ENCODE measurements at regions not wholly inside any gene's neighbourhood (a gene's known extent, or its start where the extent isn't known, plus 50 kb on each side); places are given as distances from the start of the nearest gene placed in this dataset.

- no peak overlapping the region for H3K4me3 ChIP-seq
- no peaks in the 10 kb centered on the region for H3F3A ChIP-seq (ENCODE audit: insufficient read depth, low read depth)
- H3K27ac ChIP-seq: no peak overlapping the region
- no peak overlapping the region for H3K4me2 ChIP-seq
- BruUV-seq (replicated peaks): no TSS peak
- intact Hi-C loops (cut with micrococcal nuclease; ENCODE audit: unreplicated experiment): loop anchor here (10.0 kb wide), 1 partner anchor 448 kb away; no protein-coding TSS in a partner anchor
- DNase-seq: no peak
- no peak overlapping the region for H2AFZ ChIP-seq
- CTCF ChIA-PET: no interaction called here
- TF ChIP-seq EZH2 (IDR thresholded peaks at IDR 0.05; ENCODE audit: low read depth) (no peak), CTCF (conservative IDR thresholded peaks at IDR 0.05) (no peak)
- no peaks in the 10 kb centered on the region; the same call in 1 of the 2 replicates for H3K4me1 ChIP-seq (replicated peaks; ENCODE audit: insufficient read depth)
- no peaks in the 10 kb centered on the region for H4K20me1 ChIP-seq (ENCODE audit: insufficient read depth)
- peaks cover 73% of the 10 kb centered on the region for H3K27me3 ChIP-seq (ENCODE audit: insufficient read depth, low read depth)
- POLR2A ChIA-PET (ENCODE audit: unreplicated experiment): interaction anchor here (0.5 to 0.6 kb wide), 2 partner anchors 63 to 307 kb away, joined by 4 read pairs; no protein-coding TSS in a partner anchor
- H3K36me3 ChIP-seq (ENCODE audit: low read depth): no peaks in the 10 kb centered on the region
- no peaks in the 10 kb centered on the region for H3K79me2 ChIP-seq (ENCODE audit: low read depth)
- no peaks in the 10 kb centered on the region for H3K9me2 ChIP-seq (ENCODE audit: insufficient read depth)
- no peaks in the 10 kb centered on the region for H3K9me3 ChIP-seq (ENCODE audit: insufficient read depth, low read depth)
Observed at GRCh38 chr7:55276572-55277295, 88.4 kb upstream of the LANCL2 start.

- TF ChIP-seq CTCF (conservative IDR thresholded peaks at IDR 0.05): no peak
- TF ChIP-seq EZH2 (IDR thresholded peaks at IDR 0.05; ENCODE audit: low read depth): no peak
- no peaks in the 10 kb centered on the region for H3K9me3 ChIP-seq (ENCODE audit: insufficient read depth, low read depth)
- H3K4me3 ChIP-seq: no peak overlapping the region
- no peak for DNase-seq
- no peak overlapping the region for H3K27ac ChIP-seq
- CTCF ChIA-PET: interaction anchor here (0.7 to 1.4 kb wide), 2 partner anchors 190 to 504 kb away, joined by 3 read pairs; no protein-coding TSS in a partner anchor
- intact Hi-C loops (cut with micrococcal nuclease; ENCODE audit: unreplicated experiment): loop anchor here (10.0 kb wide), 1 partner anchor 447 kb away; no protein-coding TSS in a partner anchor
- no peaks in the 10 kb centered on the region for H3K9me2 ChIP-seq (ENCODE audit: insufficient read depth)
- BruUV-seq (replicated peaks): no TSS peak
- H4K20me1 ChIP-seq (ENCODE audit: insufficient read depth): no peaks in the 10 kb centered on the region
- peaks cover 62% of the 10 kb centered on the region for H3K27me3 ChIP-seq (ENCODE audit: insufficient read depth, low read depth)
- H3K4me2 ChIP-seq: no peak overlapping the region
- no peak overlapping the region for H2AFZ ChIP-seq
- H3K36me3 ChIP-seq (ENCODE audit: low read depth): no peaks in the 10 kb centered on the region
- POLR2A ChIA-PET (ENCODE audit: unreplicated experiment): no interaction called here
- no peaks in the 10 kb centered on the region for H3F3A ChIP-seq (ENCODE audit: insufficient read depth, low read depth)
- H3K79me2 ChIP-seq (ENCODE audit: low read depth): no peaks in the 10 kb centered on the region
- no peaks in the 10 kb centered on the region for H3K4me1 ChIP-seq (replicated peaks; ENCODE audit: insufficient read depth)
Observed at GRCh38 chr7:55277916-55278315, 87.2 kb upstream of the LANCL2 start.

GRCh38 chr7:55278321-55278720 is 86.8 kb upstream of the LANCL2 start:
- Histone ChIP-seq H4K20me1 (ENCODE audit: insufficient read depth) (no peaks in the 10 kb centered on the region), H3K27ac (no peak overlapping the region), H3K27me3 (ENCODE audit: insufficient read depth, low read depth) (peaks cover 58% of the 10 kb centered on the region), H3K36me3 (ENCODE audit: low read depth) (no peaks in the 10 kb centered on the region), H3K79me2 (ENCODE audit: low read depth) (no peaks in the 10 kb centered on the region), H3K4me1 (replicated peaks; ENCODE audit: insufficient read depth) (no peaks in the 10 kb centered on the region), H3K4me2 (no peak overlapping the region), H3K9me2 (ENCODE audit: insufficient read depth) (no peaks in the 10 kb centered on the region), H3K4me3 (no peak overlapping the region), H3F3A (ENCODE audit: insufficient read depth, low read depth) (no peaks in the 10 kb centered on the region), H3K9me3 (ENCODE audit: insufficient read depth, low read depth) (no peaks in the 10 kb centered on the region), H2AFZ (no peak overlapping the region)
- no TSS peak for BruUV-seq (replicated peaks)
- DNase-seq: no peak
- intact Hi-C loops (cut with micrococcal nuclease; ENCODE audit: unreplicated experiment): loop anchor here (10.0 kb wide), 1 partner anchor 446 kb away; no protein-coding TSS in a partner anchor
- ChIA-PET POLR2A (ENCODE audit: unreplicated experiment) (no interaction called here), CTCF (interaction anchor here (0.7 to 1.4 kb wide), 2 partner anchors 190 to 504 kb away, joined by 3 read pairs; no protein-coding TSS in a partner anchor)
- TF ChIP-seq EZH2 (IDR thresholded peaks at IDR 0.05; ENCODE audit: low read depth) (no peak), CTCF (conservative IDR thresholded peaks at IDR 0.05) (no peak)
